GM19395 (cell line): ENCODE measurements at regions not wholly inside any gene's neighbourhood (a gene's known extent, or its start where the extent isn't known, plus 50 kb on each side); places are given as distances from the start of the nearest gene placed in this dataset.

Source experiments
- ATAC-seq: cut with Tn5 transposase; IDR thresholded peaks from one replicate; pipeline ENCODE4 v1.9.1; 2021; ENCODE audit warnings: mild to moderate bottlenecking, moderate library complexity; ENCODE audit not compliant: unreplicated experiment

DNA sequence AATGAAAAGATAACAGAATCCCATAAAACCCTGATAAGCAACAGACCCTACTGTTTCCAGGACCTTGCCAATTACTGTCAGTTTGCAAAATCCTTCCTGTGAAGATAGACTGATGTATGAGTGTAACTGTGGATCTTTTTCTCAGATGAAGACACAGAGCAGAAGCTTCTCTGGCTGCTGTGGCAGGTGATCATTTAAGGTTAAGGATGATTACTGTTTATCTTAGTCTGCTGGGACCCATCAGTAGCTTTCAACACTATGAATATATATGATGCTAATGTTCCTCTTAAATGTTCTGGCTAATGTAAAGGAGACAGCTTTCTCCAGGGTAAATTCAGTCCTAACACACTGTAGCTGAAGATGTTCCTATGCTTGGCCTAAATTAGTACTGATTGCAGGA lies 56.0 kb upstream of the CTTNBP2 start:
- no peak for ATAC-seq

DNA sequence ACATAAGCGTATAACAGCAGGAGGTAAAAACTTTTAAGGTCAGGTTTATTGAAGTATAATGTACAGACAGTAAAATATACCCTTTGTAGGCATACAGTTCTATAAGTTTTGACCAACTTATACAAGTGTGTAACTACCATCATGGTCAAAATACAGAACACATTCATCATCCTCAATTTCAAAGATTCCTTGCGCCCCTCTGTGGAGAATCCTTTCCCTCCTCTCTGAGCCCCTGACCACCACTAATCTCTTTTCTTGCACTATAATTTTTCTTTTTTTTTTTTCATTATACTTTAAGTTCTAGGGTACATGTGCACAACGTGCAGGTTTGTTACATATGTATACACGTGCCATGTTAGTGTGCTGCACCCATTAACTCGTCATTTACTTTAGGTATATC lies 58.1 kb upstream of the CTTNBP2 start:
- no peak for ATAC-seq

DNA sequence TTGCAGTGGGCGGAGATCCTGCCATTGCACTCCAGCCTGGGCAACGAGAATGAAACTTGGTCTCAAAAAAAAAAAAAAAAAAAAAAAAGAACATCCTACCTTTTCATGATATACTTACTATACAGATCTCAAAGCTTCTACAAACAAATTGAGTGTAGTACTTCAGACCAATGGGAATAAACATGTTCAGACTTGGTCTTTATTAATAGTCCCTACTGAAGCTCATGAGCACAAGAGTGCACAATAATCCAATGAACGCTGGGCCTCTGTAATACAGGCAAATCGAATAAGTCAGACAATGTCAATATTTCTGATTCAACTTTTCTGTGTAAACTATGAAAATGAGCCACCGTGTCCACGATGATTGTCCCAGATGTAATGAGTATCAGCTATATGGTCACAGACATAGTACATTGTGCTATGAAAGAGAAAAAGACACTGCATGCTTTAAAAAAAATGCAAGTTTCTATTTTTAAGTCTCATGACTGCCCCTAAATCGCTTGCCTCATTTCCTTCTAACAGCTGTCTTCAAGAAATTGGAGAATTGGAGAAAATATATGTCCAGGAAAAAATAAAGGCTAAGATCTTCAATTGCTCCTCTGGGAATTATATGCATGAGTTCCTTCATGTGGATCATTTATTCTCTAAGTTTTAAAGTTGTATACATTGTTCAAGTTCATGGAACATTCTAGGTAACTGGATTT lies 64.0 kb upstream of the CTTNBP2 start:
- no peak for ATAC-seq

DNA sequence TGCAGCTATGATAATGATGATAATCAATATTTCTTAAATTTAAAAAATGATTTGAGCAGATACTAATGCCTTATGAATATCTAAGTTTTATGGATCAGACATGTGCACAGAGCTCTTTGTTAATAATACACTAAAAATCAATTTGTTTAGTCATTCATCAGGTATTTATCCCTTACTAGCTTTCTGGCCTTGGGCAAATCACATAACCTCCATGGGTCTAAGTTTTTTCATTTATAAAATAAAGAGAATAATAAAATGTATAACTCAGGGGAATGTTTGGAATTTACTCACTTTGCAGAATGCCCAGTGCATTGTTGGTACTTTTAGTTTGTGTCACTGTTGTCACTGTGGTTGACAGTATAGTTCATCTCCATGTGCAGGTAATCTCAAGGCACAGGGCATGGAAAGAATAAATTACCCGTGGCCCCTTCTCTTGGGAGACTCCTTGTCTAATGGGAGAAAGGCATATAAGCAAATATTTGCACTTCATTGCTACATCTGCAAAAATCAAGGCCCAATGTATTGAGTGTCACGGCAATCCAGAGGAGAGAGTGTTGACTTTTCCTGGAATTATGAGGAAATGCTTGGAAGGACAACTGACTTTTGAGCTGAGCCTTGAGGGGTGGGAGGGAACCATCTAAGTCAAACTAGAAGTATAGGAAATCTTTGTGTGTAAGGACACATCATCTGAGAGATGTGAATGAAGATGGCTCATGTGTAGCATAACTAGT lies 64.7 kb upstream of the CTTNBP2 start:
- ATAC-seq, result no peak

DNA sequence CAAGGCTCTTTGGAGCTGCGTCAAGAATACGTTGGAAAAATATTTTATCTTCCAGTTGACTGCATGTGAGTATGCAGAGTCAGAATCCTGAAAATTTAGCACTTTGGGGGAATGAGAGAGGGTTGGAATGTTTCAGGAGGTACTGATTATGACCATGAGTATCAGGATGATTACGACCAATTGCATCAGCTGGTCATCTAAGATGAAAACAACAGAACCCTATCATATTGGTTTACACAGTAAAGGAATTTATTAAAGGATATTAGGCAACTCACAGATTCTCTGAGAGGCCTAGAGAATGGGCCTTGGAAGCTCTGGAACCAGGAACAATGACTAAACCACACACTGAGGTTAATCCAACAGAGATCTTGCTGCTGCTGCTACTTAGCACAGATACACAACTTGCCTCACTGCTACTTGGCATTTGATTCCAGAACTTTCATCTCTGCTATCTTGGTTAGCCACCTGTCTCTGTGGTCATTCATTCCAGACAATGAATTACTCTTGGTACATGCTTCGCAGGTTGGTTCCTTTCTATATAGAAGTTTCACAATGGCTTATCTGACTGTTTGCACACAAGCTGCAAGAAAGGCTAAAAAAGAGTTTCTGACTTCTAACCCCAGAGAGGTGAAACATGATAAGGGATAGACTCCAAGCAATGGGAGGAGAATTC lies 68.0 kb upstream of the CTTNBP2 start:
- no peak for ATAC-seq

GRCh38 chr7:117942780-117943179 lies 69.5 kb upstream of the CTTNBP2 start:
- ATAC-seq, result no peak

DNA sequence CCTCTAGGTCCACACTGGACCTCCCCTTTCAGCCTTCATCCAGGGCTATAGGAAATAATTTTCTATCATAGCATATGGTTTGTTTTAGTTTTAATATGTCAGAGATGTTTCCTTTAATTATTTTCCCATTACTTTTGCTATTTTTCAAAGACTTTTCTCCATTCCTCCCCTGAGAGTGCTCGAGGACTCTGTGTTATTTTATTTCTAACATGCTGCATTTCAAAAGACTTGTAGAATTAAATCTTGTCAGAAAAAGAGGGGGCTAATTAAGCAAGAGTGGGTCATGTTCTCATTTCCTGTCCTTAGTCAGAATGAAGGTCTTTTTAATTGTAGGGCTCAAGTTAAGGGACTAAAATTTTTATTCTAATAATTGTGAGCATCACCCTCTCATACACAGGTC lies 71.6 kb upstream of the CTTNBP2 start:
- no peak for ATAC-seq

- no peak for ATAC-seq
Observed at GRCh38 chr7:117946151-117946633, 73.0 kb upstream of the CTTNBP2 start.

GRCh38 chr7:117949232-117949631 lies 76.0 kb upstream of the CTTNBP2 start:
- no peak for ATAC-seq

GRCh38 chr7:117950601-117951260 lies 77.5 kb upstream of the CTTNBP2 start:
- no peak for ATAC-seq

DNA sequence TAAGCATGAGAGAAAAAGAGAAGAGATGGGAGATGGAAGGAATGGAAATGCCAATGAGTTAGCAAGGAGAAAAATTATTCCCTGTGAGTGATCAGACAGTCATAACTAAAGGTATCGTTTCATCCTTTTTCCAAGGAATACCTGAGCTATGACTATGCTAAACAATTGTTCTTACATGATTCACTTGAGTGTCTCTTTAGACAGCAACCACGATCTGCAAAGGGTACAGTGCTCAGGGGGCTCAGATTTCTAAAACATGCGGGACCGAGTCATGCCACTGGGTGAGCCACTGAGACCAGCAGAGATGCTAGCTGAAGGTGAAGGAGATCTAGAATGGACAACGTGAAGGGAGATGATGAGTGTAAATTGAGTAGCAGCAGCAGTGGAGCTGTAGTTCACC lies 78.0 kb upstream of the CTTNBP2 start:
- ATAC-seq, result no peak

- no peak for ATAC-seq
Observed at GRCh38 chr7:117951691-117952280, 78.5 kb upstream of the CTTNBP2 start.

DNA sequence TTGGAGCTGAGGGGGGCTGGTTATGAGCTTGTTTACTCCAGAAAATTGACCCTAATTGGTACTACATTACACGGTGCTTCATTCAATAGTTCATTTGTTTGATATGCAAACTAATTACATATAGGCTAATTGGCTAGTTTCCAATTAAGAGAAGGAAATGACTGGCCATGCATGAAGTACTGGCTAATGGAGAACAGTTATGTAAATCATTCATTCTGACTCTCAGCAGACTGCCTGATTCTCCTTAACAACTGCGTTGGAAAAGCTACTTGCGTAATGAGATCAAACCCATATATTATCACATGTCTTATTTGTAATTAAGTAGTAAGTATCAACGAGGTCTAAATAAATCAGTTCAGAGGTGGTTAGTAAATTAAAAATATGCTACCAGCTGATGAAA lies 81.8 kb upstream of the CTTNBP2 start:
- no peak for ATAC-seq

GRCh38 chr7:117960351-117960750 lies 87.1 kb upstream of the CTTNBP2 start:
- no peak for ATAC-seq

- ATAC-seq, result no peak
Observed at GRCh38 chr7:117961235-117961634, 88.0 kb upstream of the CTTNBP2 start.

GRCh38 chr7:117962366-117962994 lies 89.2 kb upstream of the CTTNBP2 start:
- ATAC-seq, result no peak

- no peak for ATAC-seq
Observed at GRCh38 chr7:117963264-117964197, 90.3 kb upstream of the CTTNBP2 start.

- no peak for ATAC-seq
Observed at GRCh38 chr7:117970801-117971200, 97.6 kb upstream of the CTTNBP2 start.

DNA sequence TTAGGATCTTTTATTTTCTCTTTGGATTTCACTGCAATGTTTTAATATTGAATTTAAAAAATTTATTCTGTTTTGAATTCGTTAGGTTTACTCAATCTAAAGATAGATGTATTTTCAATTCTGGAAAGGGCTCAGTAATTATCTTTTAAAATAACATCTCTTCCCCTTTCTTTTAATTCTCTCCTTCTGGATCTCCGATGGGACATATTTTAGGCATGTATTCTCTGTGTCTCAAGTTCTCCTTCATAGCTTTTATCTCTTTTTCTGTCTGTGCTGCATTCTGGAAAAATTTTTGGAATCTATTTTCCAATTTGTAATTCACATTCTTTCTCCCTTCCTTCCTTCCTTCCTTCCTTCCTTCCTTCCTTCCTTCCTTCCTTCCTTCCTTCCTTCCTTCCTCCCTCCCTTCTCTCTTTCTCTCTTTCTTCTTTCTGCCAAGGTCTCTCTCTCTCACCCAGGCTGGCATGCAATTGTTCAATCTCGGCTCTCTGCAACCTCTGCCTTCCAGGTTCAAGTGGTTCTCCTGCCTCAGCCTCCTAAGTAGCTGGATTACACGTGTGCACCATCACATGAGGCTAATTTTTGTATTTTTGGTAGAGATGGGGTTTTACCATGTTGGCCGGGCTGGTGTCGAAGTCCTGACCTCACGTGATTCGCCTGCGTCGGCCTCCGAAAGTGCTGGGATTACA lies 98.5 kb upstream of the CTTNBP2 start:
- ATAC-seq, result no peak
